ENCODE measurements at regions not wholly inside any gene's neighbourhood (a gene's known extent, or its start where the extent isn't known, plus 50 kb on each side); places are given as distances from the start of the nearest gene placed in this dataset.
A peak's percentile ranks its signal among the peaks of the same experiment; 100 is the strongest.

- Histone ChIP-seq H3K36me3 (ENCODE audit: control insufficient read depth, insufficient read depth, low read length) (no peaks in the 10 kb centered on the region), H3K4me3 (ENCODE audit: low read length) (peak overlapping the region; percentile 58), H3K27me3 (ENCODE audit: control insufficient read depth, insufficient read depth, low read length, poor library complexity, severe bottlenecking) (no peaks in the 10 kb centered on the region), H3K4me1 (ENCODE audit: control insufficient read depth, insufficient read depth, low read length) (peaks cover 6% of the 10 kb centered on the region), H3K9ac (ENCODE audit: extremely low read depth, low read length, poor library complexity, severe bottlenecking) (no peak overlapping the region), H3K27ac (ENCODE audit: low read depth, low read length) (no peak overlapping the region), H3K9me3 (ENCODE audit: control insufficient read depth, low read length) (peaks cover 4% of the 10 kb centered on the region)
- WGBS, 2 experiments (ENCODE audit: insufficient coverage in 1 of 2, insufficient read length in 1 of 2), result 24 to 46% methylated on average over 3 of the region's 4 CpGs
- Mint-ChIP-seq H3K4me3 (no peak overlapping the region), H3K27me3 (ENCODE audit: insufficient read depth) (no peaks in the 10 kb centered on the region), H3K36me3 (ENCODE audit: low read depth) (peaks cover 5% of the 10 kb centered on the region), H3K9me3 (peaks cover 6% of the 10 kb centered on the region), H3K4me1 (peaks cover 13% of the 10 kb centered on the region), H3K27ac (peak overlapping the region; percentile 19)
- TF ChIP-seq, protein P1, sequence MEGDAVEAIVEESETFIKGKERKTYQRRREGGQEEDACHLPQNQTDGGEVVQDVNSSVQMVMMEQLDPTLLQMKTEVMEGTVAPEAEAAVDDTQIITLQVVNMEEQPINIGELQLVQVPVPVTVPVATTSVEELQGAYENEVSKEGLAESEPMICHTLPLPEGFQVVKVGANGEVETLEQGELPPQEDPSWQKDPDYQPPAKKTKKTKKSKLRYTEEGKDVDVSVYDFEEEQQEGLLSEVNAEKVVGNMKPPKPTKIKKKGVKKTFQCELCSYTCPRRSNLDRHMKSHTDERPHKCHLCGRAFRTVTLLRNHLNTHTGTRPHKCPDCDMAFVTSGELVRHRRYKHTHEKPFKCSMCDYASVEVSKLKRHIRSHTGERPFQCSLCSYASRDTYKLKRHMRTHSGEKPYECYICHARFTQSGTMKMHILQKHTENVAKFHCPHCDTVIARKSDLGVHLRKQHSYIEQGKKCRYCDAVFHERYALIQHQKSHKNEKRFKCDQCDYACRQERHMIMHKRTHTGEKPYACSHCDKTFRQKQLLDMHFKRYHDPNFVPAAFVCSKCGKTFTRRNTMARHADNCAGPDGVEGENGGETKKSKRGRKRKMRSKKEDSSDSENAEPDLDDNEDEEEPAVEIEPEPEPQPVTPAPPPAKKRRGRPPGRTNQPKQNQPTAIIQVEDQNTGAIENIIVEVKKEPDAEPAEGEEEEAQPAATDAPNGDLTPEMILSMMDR (conservative IDR thresholded peaks at IDR 0.05), result no peak
- peak; percentile 65 for DNase-seq
Observed at GRCh38 chr9:4927043-4927471, 58.0 kb upstream of the JAK2 start.

GRCh38 chr9:4927701-4928100 is 57.4 kb upstream of the JAK2 start:
- H3K36me3 ChIP-seq (ENCODE audit: control insufficient read depth, insufficient read depth, low read length), result no peaks in the 10 kb centered on the region

GRCh38 chr9:4929917-4930316 is 55.2 kb upstream of the JAK2 start:
- no peak overlapping the region for H3K27ac ChIP-seq (ENCODE audit: low read depth, low read length)
- H3K4me1 ChIP-seq (ENCODE audit: control insufficient read depth, insufficient read depth, low read length), result peaks cover 6% of the 10 kb centered on the region
- Mint-ChIP-seq H3K36me3 (ENCODE audit: low read depth) (no peaks in the 10 kb centered on the region), H3K9me3 (no peaks in the 10 kb centered on the region), H3K4me3 (no peak overlapping the region), H3K27ac (no peak overlapping the region), H3K4me1 (peaks cover 13% of the 10 kb centered on the region), H3K27me3 (ENCODE audit: insufficient read depth) (no peaks in the 10 kb centered on the region)
- no peak overlapping the region for H3K4me3 ChIP-seq (ENCODE audit: low read length)
- H3K9ac ChIP-seq (ENCODE audit: extremely low read depth, low read length, poor library complexity, severe bottlenecking), result no peak overlapping the region
- no peaks in the 10 kb centered on the region for H3K36me3 ChIP-seq (ENCODE audit: control insufficient read depth, insufficient read depth, low read length)
- no peaks in the 10 kb centered on the region for H3K9me3 ChIP-seq (ENCODE audit: control insufficient read depth, low read length)
- TF ChIP-seq, protein P1 (conservative IDR thresholded peaks at IDR 0.05), result no peak
- 68 to 71% methylated on average over 1 to 2 of the region's 2 CpGs for WGBS, 2 experiments (ENCODE audit: insufficient coverage in 1 of 2, insufficient read length in 1 of 2)
- no peaks in the 10 kb centered on the region for H3K27me3 ChIP-seq (ENCODE audit: control insufficient read depth, insufficient read depth, low read length, poor library complexity, severe bottlenecking)
- DNase-seq, result no peak

More at GRCh38 chr9:4927701-4928100, 57.4 kb upstream of the JAK2 start:
- H3K27ac ChIP-seq (ENCODE audit: low read depth, low read length), result no peak overlapping the region
- H3K27ac Mint-ChIP-seq, result peak overlapping the region; percentile 19
- TF ChIP-seq, protein P1 (conservative IDR thresholded peaks at IDR 0.05), result no peak
- 81 to 89% methylated on average over 5 of the region's 5 CpGs for WGBS, 2 experiments (ENCODE audit: insufficient coverage in 1 of 2, insufficient read length in 1 of 2)
- H3K4me1 ChIP-seq (ENCODE audit: control insufficient read depth, insufficient read depth, low read length), result peaks cover 6% of the 10 kb centered on the region
- peaks cover 13% of the 10 kb centered on the region for H3K4me1 Mint-ChIP-seq
- no peaks in the 10 kb centered on the region for H3K36me3 Mint-ChIP-seq (ENCODE audit: low read depth)
- H3K9me3 ChIP-seq (ENCODE audit: control insufficient read depth, low read length), result no peaks in the 10 kb centered on the region
- no peak for DNase-seq
- no peak overlapping the region for H3K9ac ChIP-seq (ENCODE audit: extremely low read depth, low read length, poor library complexity, severe bottlenecking)
- H3K27me3 Mint-ChIP-seq (ENCODE audit: insufficient read depth), result no peaks in the 10 kb centered on the region
- H3K9me3 Mint-ChIP-seq, result peaks cover 2% of the 10 kb centered on the region
- H3K4me3 ChIP-seq (ENCODE audit: low read length), result no peak overlapping the region
- H3K4me3 Mint-ChIP-seq, result no peak overlapping the region
- no peaks in the 10 kb centered on the region for H3K27me3 ChIP-seq (ENCODE audit: control insufficient read depth, insufficient read depth, low read length, poor library complexity, severe bottlenecking)
